Thyroid gland (tissue), 4 donors: ENCODE measurements at regions not wholly inside any gene's neighbourhood (a gene's known extent, or its start where the extent isn't known, plus 50 kb on each side); places are given as distances from the start of the nearest gene placed in this dataset.

ENCODE experiments used
- DNase-seq, 2 donors: peaks; one replicate each; pipeline ENCODE4 v3.0.0-alpha.2; 2019
- H3K27ac ChIP-seq, 3 donors: fragments of 200-600 bp; sonication (generic); 1 replicate in 2 of 3; 2 replicates in 1 of 3; pipeline ENCODE4 v1.5.1; 2016 to 2019; ENCODE audit warnings: mild to moderate bottlenecking in 1 of 3, moderate library complexity in 1 of 3
- H3K27me3 ChIP-seq: fragments of 200-600 bp; sonication (generic); one replicate; pipeline ENCODE4 v1.5.1; 2019
- H3K36me3 ChIP-seq, 2 donors: fragments of 200-600 bp; sonication (generic); one replicate each; pipeline ENCODE4 v1.5.1; 2016 to 2019
- H3K4me1 ChIP-seq, 2 donors: fragments of 200-600 bp; sonication (generic); one replicate each; pipeline ENCODE4 v1.5.1; 2017 to 2019
- H3K4me3 ChIP-seq, 3 donors: fragments of 200-600 bp; sonication (generic); replicated peaks in 1 of 3; 1 replicate in 2 of 3; 2 replicates in 1 of 3; pipeline ENCODE4 v1.5.1; 2016; ENCODE audit warnings: mild to moderate bottlenecking in 1 of 3
- H3K9me3 ChIP-seq: fragments of 200-600 bp; sonication (generic); one replicate; pipeline ENCODE4 v1.5.1; 2017
- POLR2A ChIP-seq, 2 donors: fragments of 450-650 bp; IDR thresholded peaks; one replicate each; pipeline ENCODE4 v1.6.1; 2017; ENCODE audit warnings: antibody characterized with exemption in 2 of 2, mild to moderate bottlenecking in 2 of 2, moderate library complexity in 1 of 2
- WGBS, 2 donors: methylation state at CpG; one replicate each; pipeline ENCODE4 v1.1.5; 2017; 5-methylcytosine and 5-hydroxymethylcytosine counted together
- intact Hi-C: fragments of 100-400 bp; cut with DNase I; formaldehyde crosslinking; loops from one replicate; pipeline ENCODE4 v1.15.1; 2023
- TF ChIP-seq, protein P1 (sequence below), 6 experiments: fragments of 200-600 bp in 3 of 6; fragments of 450-650 bp in 3 of 6; sonication (generic) in 3 of 6; IDR thresholded peaks; one replicate each; pipeline ENCODE4 v1.5.1; 2016 to 2019; ENCODE audit warnings: antibody characterized with exemption in 6 of 6, mild to moderate bottlenecking in 2 of 6, inconsistent platforms in 1 of 6, moderate library complexity in 1 of 6

- Histone ChIP-seq H3K27ac (no peak overlapping the region), H3K27me3 (no peaks in the 10 kb centered on the region), H3K4me1 (no peaks in the 10 kb centered on the region), H3K4me3 (no peak overlapping the region), H3K9me3 (no peaks in the 10 kb centered on the region), H3K36me3 (no peaks in the 10 kb centered on the region)
- 95 to 99% methylated on average over 2 of the region's 2 CpGs for WGBS, 2 donors
- TF ChIP-seq POLR2A (IDR thresholded peaks at IDR 0.05): no peak
- TF ChIP-seq, protein P1, sequence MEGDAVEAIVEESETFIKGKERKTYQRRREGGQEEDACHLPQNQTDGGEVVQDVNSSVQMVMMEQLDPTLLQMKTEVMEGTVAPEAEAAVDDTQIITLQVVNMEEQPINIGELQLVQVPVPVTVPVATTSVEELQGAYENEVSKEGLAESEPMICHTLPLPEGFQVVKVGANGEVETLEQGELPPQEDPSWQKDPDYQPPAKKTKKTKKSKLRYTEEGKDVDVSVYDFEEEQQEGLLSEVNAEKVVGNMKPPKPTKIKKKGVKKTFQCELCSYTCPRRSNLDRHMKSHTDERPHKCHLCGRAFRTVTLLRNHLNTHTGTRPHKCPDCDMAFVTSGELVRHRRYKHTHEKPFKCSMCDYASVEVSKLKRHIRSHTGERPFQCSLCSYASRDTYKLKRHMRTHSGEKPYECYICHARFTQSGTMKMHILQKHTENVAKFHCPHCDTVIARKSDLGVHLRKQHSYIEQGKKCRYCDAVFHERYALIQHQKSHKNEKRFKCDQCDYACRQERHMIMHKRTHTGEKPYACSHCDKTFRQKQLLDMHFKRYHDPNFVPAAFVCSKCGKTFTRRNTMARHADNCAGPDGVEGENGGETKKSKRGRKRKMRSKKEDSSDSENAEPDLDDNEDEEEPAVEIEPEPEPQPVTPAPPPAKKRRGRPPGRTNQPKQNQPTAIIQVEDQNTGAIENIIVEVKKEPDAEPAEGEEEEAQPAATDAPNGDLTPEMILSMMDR (IDR thresholded peaks at IDR 0.05): no peak
- DNase-seq: no peak
- intact Hi-C loops: no loop called here
Observed at GRCh38 chr6:131354356-131354755, 218.7 kb upstream of the ARG1 start.

- Histone ChIP-seq H3K9me3 (no peaks in the 10 kb centered on the region), H3K4me3 (no peak overlapping the region), H3K36me3 (no peaks in the 10 kb centered on the region), H3K27me3 (no peaks in the 10 kb centered on the region), H3K4me1 (no peaks in the 10 kb centered on the region), H3K27ac (no peak overlapping the region)
- TF ChIP-seq POLR2A (IDR thresholded peaks at IDR 0.05): no peak
- TF ChIP-seq, protein P1 (IDR thresholded peaks at IDR 0.05): no peak
- DNase-seq: no peak
- 58 to 74% methylated on average over 2 of the region's 2 CpGs for WGBS, 2 donors
- intact Hi-C loops: no loop called here
Observed at GRCh38 chr6:131356161-131356560, 216.9 kb upstream of the ARG1 start.

- 66 to 81% methylated on average over 2 of the region's 2 CpGs for WGBS, 2 donors
- TF ChIP-seq, protein P1 (IDR thresholded peaks at IDR 0.05): no peak
- no peak for TF ChIP-seq POLR2A (IDR thresholded peaks at IDR 0.05)
- no peak for DNase-seq
Observed at GRCh38 chr6:131357501-131357900, 215.5 kb upstream of the ARG1 start.

GRCh38 chr6:131362070-131362469 lies 211.0 kb upstream of the ARG1 start:
- DNase-seq: no peak
- WGBS, 2 donors: 94 to 95% methylated on average over 4 of the region's 4 CpGs

More at GRCh38 chr6:131357501-131357900, 215.5 kb upstream of the ARG1 start:
- H3K27me3 ChIP-seq: no peaks in the 10 kb centered on the region
- H3K36me3 ChIP-seq: no peaks in the 10 kb centered on the region
- H3K27ac ChIP-seq: no peak overlapping the region
- H3K9me3 ChIP-seq: no peaks in the 10 kb centered on the region
- H3K4me3 ChIP-seq: no peak overlapping the region
- no peaks in the 10 kb centered on the region for H3K4me1 ChIP-seq
- intact Hi-C loops: no loop called here

DNA sequence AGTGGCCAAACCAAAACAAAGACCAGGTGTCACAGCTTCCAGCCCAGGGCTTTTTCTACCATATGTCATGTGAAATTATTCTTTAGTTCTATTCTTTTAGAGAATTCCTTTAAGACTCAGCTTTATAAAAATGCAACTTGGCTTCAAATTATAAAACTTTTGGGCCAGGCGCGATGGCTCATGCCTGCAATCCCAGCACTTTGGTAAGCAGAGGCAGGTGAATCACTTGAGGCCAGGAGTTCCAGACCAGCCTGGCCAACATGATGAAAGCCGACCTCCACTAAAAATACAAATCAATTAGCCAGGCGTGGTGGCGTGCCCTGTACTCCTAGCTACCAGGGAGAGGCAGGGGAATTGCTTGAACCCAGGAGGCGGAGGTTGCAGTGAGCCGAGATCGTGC lies 210.3 kb upstream of the ARG1 start:
- Histone ChIP-seq H3K27me3 (no peaks in the 10 kb centered on the region), H3K4me1 (no peaks in the 10 kb centered on the region), H3K36me3 (no peaks in the 10 kb centered on the region), H3K27ac (no peak overlapping the region), H3K9me3 (no peaks in the 10 kb centered on the region), H3K4me3 (no peak overlapping the region)
- TF ChIP-seq POLR2A (IDR thresholded peaks at IDR 0.05): no peak
- TF ChIP-seq, protein P1 (IDR thresholded peaks at IDR 0.05): no peak
- no peak for DNase-seq
- 86 to 89% methylated on average over 8 of the region's 8 CpGs for WGBS, 2 donors
- intact Hi-C loops: no loop called here

More at GRCh38 chr6:131362070-131362469, 211.0 kb upstream of the ARG1 start:
- H3K9me3 ChIP-seq: no peaks in the 10 kb centered on the region
- TF ChIP-seq, protein P1 (IDR thresholded peaks at IDR 0.05): no peak
- TF ChIP-seq POLR2A (IDR thresholded peaks at IDR 0.05): no peak
- no peaks in the 10 kb centered on the region for H3K4me1 ChIP-seq
- no peak overlapping the region for H3K27ac ChIP-seq
- intact Hi-C loops: no loop called here
- H3K36me3 ChIP-seq: no peaks in the 10 kb centered on the region
- H3K4me3 ChIP-seq: no peak overlapping the region
- H3K27me3 ChIP-seq: no peaks in the 10 kb centered on the region
